Right ventricle myocardium superior (tissue), 1 donor: ENCODE measurements at regions not wholly inside any gene's neighbourhood (a gene's known extent, or its start where the extent isn't known, plus 50 kb on each side); places are given as distances from the start of the nearest gene placed in this dataset.

ENCODE experiments used
- ATAC-seq: fragments of 200-7000 bp; cut with Tn5 transposase; one replicate; pipeline ENCODE4 v1.9.1; 2020; ENCODE audit warnings: mild to moderate bottlenecking; ENCODE audit not compliant: poor library complexity
- DNase-seq: peaks from one replicate; pipeline ENCODE4 v3.0.0-alpha.2; 2020
- intact Hi-C: fragments of 100-400 bp; cut with DNase I; formaldehyde crosslinking; loops from one replicate; pipeline ENCODE4 v1.11.2; 2022
- donor health status: DM: no; HTN: yes; CAD: no; lungs with severe emphysema.

DNA sequence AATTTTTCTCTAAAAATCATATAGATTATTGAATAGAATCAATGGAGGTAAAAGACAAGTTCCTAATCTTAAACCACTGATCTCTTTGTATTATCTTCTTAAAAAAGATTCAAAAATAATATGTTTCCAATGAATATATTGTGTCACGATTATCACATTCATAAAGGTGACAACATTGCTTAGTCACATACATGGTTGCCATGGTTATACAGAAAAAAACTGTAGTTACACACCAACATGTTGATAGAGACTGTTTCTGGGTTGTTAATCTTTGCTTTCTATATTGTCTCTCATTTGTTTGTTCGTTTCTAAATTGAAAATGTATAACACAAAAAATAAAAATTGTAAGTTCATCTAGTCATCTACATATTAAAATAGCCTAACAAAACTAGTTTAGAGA, 376.0 kb upstream of the ALCAM start:
- ATAC-seq: no peak
- intact Hi-C loops: no loop called here
- no peak for DNase-seq

GRCh38 chr3:104992676-104993075, 374.0 kb upstream of the ALCAM start:
- DNase-seq: no peak
- no peak for ATAC-seq
- intact Hi-C loops: no loop called here

DNA sequence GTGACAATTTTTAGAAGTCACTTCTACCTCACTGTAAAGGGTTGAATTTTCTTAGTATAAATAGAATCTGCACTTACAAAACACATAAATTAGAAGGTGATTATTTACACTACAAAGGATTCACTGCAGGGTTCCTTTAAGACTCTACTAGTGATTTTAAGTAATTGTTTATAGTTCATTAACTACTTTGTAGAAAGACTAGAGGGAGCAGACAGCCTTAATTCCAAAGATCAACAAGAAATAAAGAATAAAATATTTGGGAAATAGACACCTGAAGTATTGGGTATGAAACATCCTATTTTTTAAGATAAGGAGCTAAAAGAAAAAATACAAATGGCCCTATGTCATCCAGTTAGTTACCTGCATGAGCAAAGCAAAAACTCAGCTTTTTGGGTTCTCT, 360.5 kb upstream of the ALCAM start:
- DNase-seq: no peak
- intact Hi-C loops: no loop called here
- ATAC-seq: no peak

GRCh38 chr3:105013657-105014056, 353.1 kb upstream of the ALCAM start:
- DNase-seq (no peak), ATAC-seq (no peak)
- intact Hi-C loops: no loop called here

- DNase-seq: no peak
- no peak for ATAC-seq
- intact Hi-C loops: no loop called here
Observed at GRCh38 chr3:105014631-105015030, 352.1 kb upstream of the ALCAM start.

GRCh38 chr3:105022813-105023212, 343.9 kb upstream of the ALCAM start:
- intact Hi-C loops: no loop called here
- ATAC-seq: no peak
- DNase-seq: no peak

DNA sequence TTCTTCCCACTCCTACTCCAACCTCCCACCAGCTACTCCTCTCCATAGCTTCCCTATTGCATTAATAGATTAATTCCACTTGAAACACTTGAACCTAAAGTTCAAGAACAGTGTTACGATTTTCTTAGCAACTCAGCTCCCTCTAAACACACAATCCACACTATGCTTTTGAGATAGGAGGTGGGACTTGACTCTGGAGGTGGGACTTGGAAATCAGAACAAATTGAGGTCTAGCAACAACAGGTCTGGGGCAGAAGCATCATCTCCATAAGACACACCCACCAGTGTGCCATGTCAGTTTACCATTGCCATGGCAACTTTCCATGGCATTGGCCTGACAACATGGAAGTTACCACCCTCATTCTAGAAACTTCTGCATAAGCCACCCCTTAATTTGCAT, 336.5 kb upstream of the ALCAM start:
- intact Hi-C loops: no loop called here
- ATAC-seq (no peak), DNase-seq (no peak)

DNA sequence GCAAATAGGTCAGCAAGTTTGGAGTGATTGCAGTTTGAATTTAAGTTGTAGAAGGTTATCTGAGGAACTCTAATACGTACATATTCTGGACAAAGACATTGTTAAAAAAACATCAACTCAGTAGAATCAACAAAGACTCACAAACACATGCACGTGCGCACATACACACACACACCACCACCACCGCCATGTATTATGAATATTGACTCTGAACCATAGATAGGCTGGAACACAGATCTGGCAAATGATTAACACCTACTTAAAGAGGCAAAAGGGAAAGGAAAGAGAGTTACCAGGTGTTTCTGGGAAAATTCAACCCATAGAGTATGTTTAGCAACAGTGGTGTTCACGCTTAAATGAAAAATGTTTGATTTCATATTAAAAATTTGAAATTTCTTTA, 334.2 kb upstream of the ALCAM start:
- DNase-seq (no peak), ATAC-seq (no peak)
- intact Hi-C loops: no loop called here

DNA sequence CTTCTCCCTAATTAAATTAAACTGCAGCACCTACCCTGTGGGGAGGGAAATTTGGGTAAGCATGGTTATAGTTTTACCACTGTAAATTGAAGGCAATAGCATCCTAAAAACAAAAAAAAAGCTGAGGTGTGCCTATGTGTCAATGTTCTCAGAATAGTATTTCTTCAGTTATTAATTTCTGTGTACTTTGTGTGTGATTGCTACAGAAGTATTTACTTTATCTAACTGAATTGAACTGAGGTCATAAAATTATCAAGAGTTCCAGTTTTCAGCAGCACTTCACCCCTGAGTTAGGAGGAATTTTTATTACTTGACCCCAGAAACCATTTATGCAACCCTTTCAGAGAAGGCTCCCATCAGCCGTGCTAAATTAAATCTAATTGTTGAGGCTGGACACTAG, 333.6 kb upstream of the ALCAM start:
- intact Hi-C loops: no loop called here
- ATAC-seq: no peak
- DNase-seq: no peak

GRCh38 chr3:105039004-105039403, 327.7 kb upstream of the ALCAM start:
- no peak for ATAC-seq
- intact Hi-C loops: no loop called here
- DNase-seq: no peak

- DNase-seq (no peak), ATAC-seq (no peak)
- intact Hi-C loops: no loop called here
Observed at GRCh38 chr3:105040026-105040622, 326.6 kb upstream of the ALCAM start.

DNA sequence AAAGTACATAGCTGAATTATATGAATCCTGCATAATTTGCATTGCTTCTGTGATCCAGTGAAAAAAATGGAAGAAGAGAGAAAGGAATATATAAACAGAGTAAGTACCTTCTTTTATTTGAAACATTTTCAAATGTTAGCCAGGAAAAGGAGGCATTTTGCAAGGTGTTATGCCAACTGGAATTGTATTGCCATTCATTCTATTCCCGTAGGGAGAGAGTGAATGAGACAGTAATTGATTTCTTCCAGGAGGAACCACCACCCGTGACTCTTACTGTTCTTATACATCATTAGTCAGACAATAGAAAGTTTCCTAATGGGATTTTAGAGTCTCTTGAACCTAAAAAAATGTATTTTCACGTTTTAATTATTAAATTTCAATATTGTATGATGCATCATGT, 324.1 kb upstream of the ALCAM start:
- ATAC-seq: no peak
- intact Hi-C loops: no loop called here
- DNase-seq: no peak

DNA sequence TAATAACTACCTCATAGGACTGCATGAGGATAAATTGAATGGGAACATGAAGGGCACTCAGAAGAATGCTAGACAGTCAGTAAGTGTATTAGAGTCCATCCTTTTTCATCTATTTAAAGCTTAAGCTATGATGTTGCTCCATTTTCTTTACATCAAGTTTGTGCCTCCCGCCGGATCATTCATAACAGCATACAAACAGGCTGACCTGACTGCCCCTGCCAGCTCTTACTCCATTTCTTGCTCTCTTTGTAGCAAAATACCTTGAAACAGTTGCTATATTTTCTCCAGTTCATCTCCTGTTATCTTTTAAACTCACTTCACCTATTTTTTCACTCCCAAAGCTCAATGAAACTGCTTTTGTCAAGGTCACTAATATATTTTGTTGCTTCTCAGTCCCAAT, 315.6 kb upstream of the ALCAM start:
- DNase-seq (no peak), ATAC-seq (no peak)
- intact Hi-C loops: no loop called here

GRCh38 chr3:105051972-105052371, 314.7 kb upstream of the ALCAM start:
- no peak for DNase-seq
- intact Hi-C loops: no loop called here
- no peak for ATAC-seq

GRCh38 chr3:105062853-105063252, 303.9 kb upstream of the ALCAM start:
- intact Hi-C loops: no loop called here
- ATAC-seq (no peak), DNase-seq (no peak)

- ATAC-seq: no peak
- intact Hi-C loops: no loop called here
Observed at GRCh38 chr3:105065895-105066839, 300.5 kb upstream of the ALCAM start.

GRCh38 chr3:105067361-105067760, 299.3 kb upstream of the ALCAM start:
- intact Hi-C loops: no loop called here
- ATAC-seq: no peak
- no peak for DNase-seq

More at GRCh38 chr3:105065895-105066839, 300.5 kb upstream of the ALCAM start:
- no peak for DNase-seq

DNA sequence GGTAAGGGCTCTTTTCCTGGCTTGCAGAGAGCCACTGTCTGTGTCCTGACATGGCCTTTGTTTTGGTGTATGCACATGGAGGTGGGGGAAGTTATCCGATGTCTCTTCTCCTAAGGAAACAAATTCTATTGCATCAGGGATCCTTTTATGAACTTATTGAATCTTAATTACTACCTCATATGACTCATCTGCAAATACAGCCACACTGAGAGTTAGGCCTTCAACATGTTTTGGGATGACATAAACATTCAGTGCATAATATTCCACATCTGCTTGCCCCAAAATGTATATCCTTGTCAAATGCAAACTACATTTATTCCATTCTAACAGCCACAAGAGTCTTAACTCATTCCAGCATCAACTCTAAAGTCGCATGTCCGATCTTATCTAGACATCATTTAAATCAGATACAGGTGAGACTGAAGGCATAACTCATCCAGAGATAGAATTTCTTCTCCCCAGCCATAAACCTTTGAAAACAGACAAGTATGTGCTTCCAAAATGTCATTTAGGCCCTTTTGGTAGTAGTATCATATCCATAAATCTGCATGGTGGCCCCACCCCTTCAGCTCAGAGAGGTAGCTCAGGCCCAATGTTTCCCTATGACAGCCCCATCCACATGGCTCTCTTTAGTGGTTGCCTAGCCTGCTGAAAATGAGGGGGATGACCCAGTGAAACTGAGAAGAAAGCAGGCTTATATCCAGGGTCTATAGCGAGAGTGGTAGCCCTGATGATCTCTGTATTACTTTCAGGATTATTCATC, 289.5 kb upstream of the ALCAM start:
- intact Hi-C loops: no loop called here
- DNase-seq (no peak), ATAC-seq (no peak)

DNA sequence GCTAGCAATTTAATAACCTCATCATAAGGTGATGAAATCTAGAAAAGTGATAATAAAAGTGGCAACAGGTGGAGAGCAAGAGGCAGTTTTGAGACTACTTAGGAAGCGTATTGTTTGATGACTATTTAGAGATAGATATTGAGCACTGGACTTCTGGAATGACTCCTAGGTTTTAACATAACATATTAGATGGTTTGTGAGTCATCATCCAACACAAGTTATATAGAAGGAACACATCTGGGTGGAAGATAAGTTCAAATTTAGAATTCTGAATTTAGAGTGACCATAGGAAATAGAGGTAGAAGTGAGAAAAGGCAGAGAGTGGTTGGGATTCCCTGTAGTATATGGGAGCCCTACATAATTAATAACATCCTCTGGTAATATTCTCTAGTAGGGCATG, 282.8 kb upstream of the ALCAM start:
- ATAC-seq (no peak), DNase-seq (no peak)
- intact Hi-C loops: no loop called here

- intact Hi-C loops: no loop called here
- DNase-seq (no peak), ATAC-seq (no peak)
Observed at GRCh38 chr3:105085506-105085905, 281.2 kb upstream of the ALCAM start.
